NCI-H1417 treated with DMSO at 0.1 percent for 48 hours (cell line): ENCODE measurements at regions not wholly inside any gene's neighbourhood (a gene's known extent, or its start where the extent isn't known, plus 50 kb on each side); places are given as distances from the start of the nearest gene placed in this dataset.
"Not testable (repeated sequence)": the region's sequence is repeated elsewhere in the genome, so short reads cannot be mapped to it uniquely, and the experiment has no call there.

Source experiments
- DNase-seq: peaks from one replicate; lab custom pipeline; 2025; lab: John Stamatoyannopoulos, UW

- no peak for DNase-seq
Measured at GRCh38 chr20:6660441-6660840, 107.0 kb upstream of the BMP2 start.

GRCh38 chr20:6658909-6659308 lies 108.6 kb upstream of the BMP2 start:
- DNase-seq = not testable (repeated sequence)

GRCh38 chr20:6657904-6658303 lies 109.6 kb upstream of the BMP2 start:
- DNase-seq = no peak

GRCh38 chr20:6657111-6657510 lies 110.4 kb upstream of the BMP2 start:
- DNase-seq = no peak

GRCh38 chr20:6654513-6655252 lies 112.8 kb upstream of the BMP2 start:
- no peak for DNase-seq

- no peak for DNase-seq
Measured at GRCh38 chr20:6651561-6651960, 115.9 kb upstream of the BMP2 start.

- DNase-seq = no peak
Measured at GRCh38 chr20:6651016-6651415, 116.5 kb upstream of the BMP2 start.

- no peak for DNase-seq
Measured at GRCh38 chr20:6646021-6646636, 121.4 kb upstream of the BMP2 start.

- no peak for DNase-seq
Measured at GRCh38 chr20:6644813-6645628, 122.5 kb upstream of the BMP2 start.

- no peak for DNase-seq
Measured at GRCh38 chr20:6641012-6641411, 126.5 kb upstream of the BMP2 start.

GRCh38 chr20:6637160-6637579 lies 130.3 kb upstream of the BMP2 start:
- no peak for DNase-seq

- DNase-seq = no peak
Measured at GRCh38 chr20:6636209-6637159, 131.0 kb upstream of the BMP2 start.

GRCh38 chr20:6635034-6635736 lies 132.3 kb upstream of the BMP2 start:
- no peak for DNase-seq

GRCh38 chr20:6632187-6632586 lies 135.3 kb upstream of the BMP2 start:
- no peak for DNase-seq

GRCh38 chr20:6630514-6630913 lies 137.0 kb upstream of the BMP2 start:
- DNase-seq = no peak

GRCh38 chr20:6629564-6629963 lies 137.9 kb upstream of the BMP2 start:
- DNase-seq = no peak

- DNase-seq = no peak
Measured at GRCh38 chr20:6626805-6627204, 140.7 kb upstream of the BMP2 start.

- DNase-seq = no peak
Measured at GRCh38 chr20:6623989-6624388, 143.5 kb upstream of the BMP2 start.

- no peak for DNase-seq
Measured at GRCh38 chr20:6622041-6622440, 145.4 kb upstream of the BMP2 start.

- no peak for DNase-seq
Measured at GRCh38 chr20:6618051-6618450, 149.4 kb upstream of the BMP2 start.

GRCh38 chr20:6616421-6616820 lies 151.1 kb upstream of the BMP2 start:
- no peak for DNase-seq
